K562 (cell line): ENCODE measurements at regions not wholly inside any gene's neighbourhood (a gene's known extent, or its start where the extent isn't known, plus 50 kb on each side); places are given as distances from the start of the nearest gene placed in this dataset.

ENCODE experiments used
- ATAC-seq: fragments of 200-7000 bp; cut with Tn5 transposase; 3 replicates; pipeline ENCODE4 v1.9.1; 2020; ENCODE audit warnings: moderate library complexity
- BruUV-seq: library from RNA; stranded (reverse); fragments of 400-500 nt; replicated peaks from 2 replicates; lab custom pipeline; 2021; lab: Mats Ljungman, UMichigan
- CTCF ChIA-PET: fragments of 300-600 bp; formaldehyde crosslinking; extraction: SDS; loops from one replicate; lab custom pipeline; 2021; ENCODE audit warnings: low intra/inter-chr PET ratio; lab: Yijun Ruan, JAX
- POLR2A ChIA-PET: fragments of 300-600, 350-650 bp; sonication (Branson Sonifier 250); formaldehyde crosslinking; extraction: SDS; loops from one replicate; lab custom pipeline; 2021; ENCODE audit warnings: antibody characterized with exemption, inconsistent platforms; lab: Yijun Ruan, JAX
- DNase-seq, 4 experiments: peaks; one replicate each; pipeline versions ENCODE4 v3.0.0 to v3.0.0-alpha.2; 2011 to 2018; ENCODE audit warnings: low spot score in 3 of 4, mixed read lengths in 3 of 4; ENCODE audit errors: extremely low read depth in 1 of 4
- FAIRE-seq: peaks from 2 replicates; lab custom pipeline; 2011; peaks lifted over from hg19 to GRCh38; lab: Jason Lieb, UNC
- H2AFZ ChIP-seq: 2 replicates; pipeline ENCODE4 v1.6.0; 2011; ENCODE audit warnings: low read depth, low read length, control low read depth, inconsistent platforms
- H3K27ac ChIP-seq: fragments of 200-600 bp; 3 replicates; pipeline ENCODE4 v1.8.0; 2011; ENCODE audit warnings: low read depth, mild to moderate bottlenecking, control low read depth, inconsistent platforms, low read length, moderate library complexity, mixed read lengths; ENCODE audit errors: extremely low read depth
- H3K27me3 ChIP-seq, 2 experiments: fragments of 300-600 bp in 1 of 2; 2 replicates in 1 of 2; 3 replicates in 1 of 2; pipeline versions ENCODE4 v1.6.0 to v1.8.0; 2011; ENCODE audit warnings: inconsistent platforms in 2 of 2, low read length in 2 of 2, mild to moderate bottlenecking in 1 of 2, mixed read lengths in 1 of 2, moderate library complexity in 1 of 2; ENCODE audit not compliant: control insufficient read depth in 2 of 2, insufficient read depth in 2 of 2
- H3K36me3 ChIP-seq: fragments of 300-600 bp; 3 replicates; pipeline ENCODE4 v1.8.0; 2011; ENCODE audit warnings: mild to moderate bottlenecking, low read length, inconsistent platforms; ENCODE audit not compliant: control insufficient read depth, insufficient read depth
- H3K4me1 ChIP-seq, 2 experiments: fragments of 200-600 bp in 1 of 2; replicated peaks in 1 of 2; 2 replicates in 1 of 2; 3 replicates in 1 of 2; pipeline versions ENCODE4 v1.5.1 to v1.8.0; 2011; ENCODE audit warnings: inconsistent platforms in 2 of 2, low read length in 2 of 2, mild to moderate bottlenecking in 1 of 2, mixed read lengths in 1 of 2, moderate library complexity in 1 of 2; ENCODE audit not compliant: control insufficient read depth in 2 of 2, insufficient read depth in 2 of 2
- H3K4me2 ChIP-seq: 2 replicates; pipeline ENCODE4 v1.6.1; 2011; ENCODE audit warnings: low read length, control low read depth, inconsistent platforms, mixed read lengths; ENCODE audit not compliant: insufficient read depth
- H3K4me3 ChIP-seq: fragments of 200-600 bp; sonication (generic), shearing (Covaris generic); 2 replicates; pipeline ENCODE4 v1.5.1; 2016; ENCODE audit warnings: control low read depth, inconsistent platforms
- H3K79me2 ChIP-seq: fragments of 200-600 bp; 3 replicates; pipeline ENCODE4 v1.8.0; 2011; ENCODE audit warnings: low read length, inconsistent platforms; ENCODE audit not compliant: control insufficient read depth, insufficient read depth
- H3K9ac ChIP-seq, 2 experiments: 2 replicates each; pipeline versions ENCODE4 v1.6.0 to v1.6.1; 2011; ENCODE audit warnings: low read depth in 2 of 2, low read length in 2 of 2, control low read depth in 1 of 2, inconsistent platforms in 1 of 2, mild to moderate bottlenecking in 1 of 2, mixed read lengths in 1 of 2; ENCODE audit not compliant: insufficient read depth in 1 of 2
- H3K9me1 ChIP-seq: one replicate; pipeline ENCODE4 v1.6.0; 2011; ENCODE audit warnings: inconsistent platforms, mild to moderate bottlenecking, low read length, moderate library complexity; ENCODE audit not compliant: control insufficient read depth, insufficient read depth
- H3K9me3 ChIP-seq: replicated peaks from 2 replicates; pipeline ENCODE4 v1.5.1; 2011; ENCODE audit warnings: low read depth, low read length, inconsistent platforms; ENCODE audit not compliant: control insufficient read depth, insufficient read depth
- H4K20me1 ChIP-seq: replicated peaks from 2 replicates; pipeline ENCODE4 v1.6.1; 2011; ENCODE audit warnings: low read length, inconsistent platforms, mixed read lengths; ENCODE audit not compliant: control insufficient read depth, insufficient read depth
- CUX1 ChIP-seq: fragments of 200-800 bp; sonication (Bioruptor generic); IDR thresholded peaks from 2 replicates; pipeline ENCODE4 v1.6.1; 2016; ENCODE audit warnings: missing genetic modification characterization, missing compliant biosample characterization
- USF1 ChIP-seq: sonication (generic); formaldehyde crosslinking; IDR thresholded peaks from 2 replicates; pipeline ENCODE4 v1.9.0; 2022; ENCODE audit warnings: mild to moderate bottlenecking, missing genetic modification reagents
- USF2 ChIP-seq: sonication (generic); formaldehyde crosslinking; IDR thresholded peaks from 2 replicates; pipeline ENCODE4 v1.5.0; 2020; ENCODE audit warnings: missing genetic modification reagents
- WGBS: fragments of 100-300 bp; shearing (Covaris generic); methylation state at CpG from one replicate; pipeline ENCODE4 v1.1.6; 2016; ENCODE audit warnings: low coverage, mixed read lengths; ENCODE audit not compliant: insufficient coverage; ENCODE audit errors: missing lambda C conversion rate; 5-methylcytosine and 5-hydroxymethylcytosine counted together
- in situ Hi-C: fragments of 300-500 bp; cut with MboI; formaldehyde crosslinking; loops from 4 replicates; pipeline ENCODE4 v1.15.0; 2018; ENCODE audit warnings: inconsistent platforms, mixed read lengths
- intact Hi-C: fragments of 100-400 bp; cut with micrococcal nuclease; formaldehyde crosslinking; loops from 2 replicates; pipeline ENCODE4 v1.14.2; 2022
- TF ChIP-seq, protein P1 (sequence below), 3 experiments: IDR thresholded peaks in 2 of 3; conservative IDR thresholded peaks in 1 of 3; 2 replicates each; pipeline ENCODE4 v1.5.1; 2011 to 2012; ENCODE audit warnings: low read length in 3 of 3, mild to moderate bottlenecking in 3 of 3, control low read depth in 2 of 3, improper control_type of control experiment in 1 of 3, inconsistent platforms in 1 of 3, low read depth in 1 of 3, mixed read lengths in 1 of 3, moderate library complexity in 1 of 3; ENCODE audit not compliant: insufficient read depth in 2 of 3

- FAIRE-seq (peak; percentile 95), DNase-seq (peak; percentile 66 to 82 (median 74)), ATAC-seq (peak; percentile 97)
- no peaks in the 10 kb centered on the region for H3K9me3 ChIP-seq
- H3K4me2 ChIP-seq = no peak overlapping the region
- no peak overlapping the region for H3K27ac ChIP-seq
- 0 out of 2 replicates have a peak, but pooled peaks cover 4% of the 10 kb centered on the region for H4K20me1 ChIP-seq
- no TSS peak for BruUV-seq
- H3K4me1 ChIP-seq = no peaks in the 10 kb centered on the region
- H3K36me3 ChIP-seq = no peaks in the 10 kb centered on the region
- no peak overlapping the region for H3K9ac ChIP-seq
- no peaks in the 10 kb centered on the region for H3K27me3 ChIP-seq
- H3K79me2 ChIP-seq = no peaks in the 10 kb centered on the region
- H3K4me3 ChIP-seq = no peak overlapping the region
- WGBS = 23% methylated on average over 8 of the region's 8 CpGs
- CTCF ChIA-PET = no interaction called here
- POLR2A ChIA-PET = interaction anchor here (0.7 to 1.0 kb wide), 2 partner anchors 20 to 128 kb away, joined by 3 to 7 read pairs; no protein-coding TSS in a partner anchor
- H3K9me1 ChIP-seq = no peaks in the 10 kb centered on the region
- no peak overlapping the region for H2AFZ ChIP-seq
- in situ Hi-C loops (no loop called here), intact Hi-C loops (no loop called here)
- TF ChIP-seq USF2 (CRISPR knock-in tag) = peak; percentile 76
- TF ChIP-seq, protein P1, sequence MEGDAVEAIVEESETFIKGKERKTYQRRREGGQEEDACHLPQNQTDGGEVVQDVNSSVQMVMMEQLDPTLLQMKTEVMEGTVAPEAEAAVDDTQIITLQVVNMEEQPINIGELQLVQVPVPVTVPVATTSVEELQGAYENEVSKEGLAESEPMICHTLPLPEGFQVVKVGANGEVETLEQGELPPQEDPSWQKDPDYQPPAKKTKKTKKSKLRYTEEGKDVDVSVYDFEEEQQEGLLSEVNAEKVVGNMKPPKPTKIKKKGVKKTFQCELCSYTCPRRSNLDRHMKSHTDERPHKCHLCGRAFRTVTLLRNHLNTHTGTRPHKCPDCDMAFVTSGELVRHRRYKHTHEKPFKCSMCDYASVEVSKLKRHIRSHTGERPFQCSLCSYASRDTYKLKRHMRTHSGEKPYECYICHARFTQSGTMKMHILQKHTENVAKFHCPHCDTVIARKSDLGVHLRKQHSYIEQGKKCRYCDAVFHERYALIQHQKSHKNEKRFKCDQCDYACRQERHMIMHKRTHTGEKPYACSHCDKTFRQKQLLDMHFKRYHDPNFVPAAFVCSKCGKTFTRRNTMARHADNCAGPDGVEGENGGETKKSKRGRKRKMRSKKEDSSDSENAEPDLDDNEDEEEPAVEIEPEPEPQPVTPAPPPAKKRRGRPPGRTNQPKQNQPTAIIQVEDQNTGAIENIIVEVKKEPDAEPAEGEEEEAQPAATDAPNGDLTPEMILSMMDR (IDR thresholded peaks at IDR 0.05 in 2 of 3, conservative IDR thresholded peaks at IDR 0.05 in 1 of 3; ENCODE audit: insufficient read depth in 2 of 3, low read depth in 1 of 3, low read length in 3 of 3) = peak; percentile 75 to 80 (median 76)
- peak; percentile 42; the same call in 1 of the 2 replicates for TF ChIP-seq USF1 (CRISPR knock-in tag)
- no peak for TF ChIP-seq CUX1 (CRISPR knock-in tag)
These were observed 381.6 kb upstream of the ASIC2 start for GRCh38 chr17:33674685-33675084.
